GM21619 (cell line): ENCODE measurements at regions not wholly inside any gene's neighbourhood (a gene's known extent, or its start where the extent isn't known, plus 50 kb on each side); places are given as distances from the start of the nearest gene placed in this dataset.
"Not testable (repeated sequence)": the region's sequence is repeated elsewhere in the genome, so short reads cannot be mapped to it uniquely, and the experiment has no call there.

ENCODE experiments used
- ATAC-seq: cut with Tn5 transposase; IDR thresholded peaks from one replicate; pipeline ENCODE4 v1.9.1; 2021; ENCODE audit not compliant: unreplicated experiment

DNA sequence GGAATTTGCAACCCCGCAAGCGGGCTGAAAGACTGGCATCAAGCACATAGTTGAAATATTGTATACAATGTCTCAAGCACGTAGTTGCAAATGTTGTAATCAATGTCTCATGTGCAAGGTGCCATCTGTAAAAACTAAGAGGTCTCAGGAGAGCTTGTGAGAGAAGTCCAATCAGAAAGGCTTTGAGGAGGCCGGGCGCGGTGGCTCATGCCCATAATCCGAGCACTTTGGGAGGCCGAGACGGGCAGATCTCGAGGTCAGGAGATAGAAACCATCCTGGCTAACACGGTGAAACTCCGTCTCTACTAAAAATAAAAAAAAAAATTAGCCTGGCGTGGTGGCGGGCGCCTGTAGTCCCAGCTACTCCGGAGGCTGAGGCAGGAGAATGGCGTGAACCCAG, 1414.7 kb downstream of the BRD1 start:
- not testable (repeated sequence) for ATAC-seq

- ATAC-seq = no peak
Observed at GRCh38 chr22:48410536-48410935, 1417.1 kb downstream of the BRD1 start.

DNA sequence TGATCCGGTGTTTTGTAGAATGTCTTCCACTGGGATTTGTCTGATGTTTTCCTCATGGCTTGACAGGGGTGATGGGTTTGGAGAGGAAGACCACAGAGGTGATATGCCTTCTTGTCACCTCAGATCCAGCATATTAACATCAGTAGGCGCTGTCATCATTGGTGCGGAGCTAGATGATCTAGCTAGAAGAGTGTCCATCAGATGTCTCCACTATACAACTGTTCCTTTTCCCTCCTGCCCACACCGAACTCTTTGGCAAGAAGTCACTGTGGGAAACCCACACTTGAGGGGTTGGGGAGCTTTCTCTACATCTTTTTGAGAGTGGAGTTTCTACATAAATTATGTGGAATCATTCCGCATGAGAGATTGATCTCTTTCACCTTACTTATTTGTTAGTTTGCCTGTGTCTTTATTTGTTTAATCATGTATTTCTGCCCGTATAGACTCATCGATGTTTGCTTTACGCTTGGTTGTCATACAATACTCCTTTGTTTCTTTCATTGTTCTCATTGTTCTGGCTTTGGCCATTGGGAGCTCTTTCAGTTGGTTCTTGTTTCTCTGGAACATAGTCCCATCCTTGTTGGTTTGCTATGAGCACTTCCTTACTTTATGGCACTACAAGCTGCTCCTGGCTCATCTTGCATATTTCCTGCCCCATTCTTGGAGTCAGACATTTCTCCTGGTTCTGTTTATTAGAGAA, 1420.3 kb downstream of the BRD1 start:
- no peak for ATAC-seq

GRCh38 chr22:48406161-48406560, 1421.5 kb downstream of the BRD1 start:
- no peak for ATAC-seq

GRCh38 chr22:48405741-48406140, 1421.9 kb downstream of the BRD1 start:
- ATAC-seq = no peak

DNA sequence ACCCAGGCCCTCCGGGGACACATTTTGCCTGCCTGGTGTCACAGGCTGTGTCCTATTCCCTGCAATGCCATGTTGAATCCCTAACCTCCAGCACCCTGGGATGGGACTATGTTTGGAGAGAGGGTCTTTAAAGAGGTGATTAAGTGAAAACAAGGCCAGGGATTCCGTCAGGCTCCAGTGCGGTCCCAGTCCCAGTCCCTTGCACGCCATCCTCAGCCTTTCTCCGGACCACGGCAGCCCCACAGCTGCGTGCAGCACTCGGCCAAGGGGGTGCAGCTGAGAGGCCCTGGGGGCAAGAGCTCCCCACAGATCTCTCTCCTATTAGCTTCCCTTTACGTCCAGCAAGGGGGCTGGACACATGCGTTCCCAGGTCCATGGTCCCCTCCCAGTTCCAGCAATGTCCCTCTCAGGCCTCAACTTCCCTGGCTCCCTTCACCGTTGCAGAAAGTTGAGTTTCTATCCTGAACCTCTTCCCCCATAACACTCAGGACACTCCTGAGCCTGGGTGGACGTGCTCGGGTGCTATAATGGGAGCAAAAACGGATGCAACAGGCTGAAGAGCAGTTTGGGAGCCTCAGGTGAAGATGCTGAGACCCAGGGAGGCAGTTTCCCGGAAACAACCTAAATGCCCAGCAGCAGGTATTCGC, 1422.7 kb downstream of the BRD1 start:
- ATAC-seq = no peak

GRCh38 chr22:48403521-48404403, 1423.9 kb downstream of the BRD1 start:
- no peak for ATAC-seq

GRCh38 chr22:48402591-48403031, 1425.1 kb downstream of the BRD1 start:
- ATAC-seq = no peak

DNA sequence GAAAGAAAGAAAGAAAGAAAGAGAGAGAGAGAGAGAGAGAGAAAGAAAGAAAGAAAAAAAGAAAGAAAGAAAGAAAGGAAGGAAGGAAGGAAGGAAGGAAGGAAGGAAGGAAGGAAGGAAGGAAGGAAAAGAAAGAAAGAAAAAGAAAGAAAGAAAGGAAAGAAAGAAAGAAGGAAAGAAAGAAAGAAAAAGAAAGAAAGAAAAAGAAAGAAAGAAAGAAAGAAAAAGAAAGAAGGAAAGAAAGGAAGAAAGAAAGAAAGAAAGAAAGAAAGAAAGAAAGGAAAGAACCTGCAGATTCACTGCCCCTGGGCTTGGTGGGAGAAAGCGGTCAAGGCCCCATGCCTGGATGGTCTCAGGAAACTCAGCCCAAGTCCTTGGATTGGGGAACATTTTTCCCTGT, 1426.2 kb downstream of the BRD1 start:
- ATAC-seq = not testable (repeated sequence)

DNA sequence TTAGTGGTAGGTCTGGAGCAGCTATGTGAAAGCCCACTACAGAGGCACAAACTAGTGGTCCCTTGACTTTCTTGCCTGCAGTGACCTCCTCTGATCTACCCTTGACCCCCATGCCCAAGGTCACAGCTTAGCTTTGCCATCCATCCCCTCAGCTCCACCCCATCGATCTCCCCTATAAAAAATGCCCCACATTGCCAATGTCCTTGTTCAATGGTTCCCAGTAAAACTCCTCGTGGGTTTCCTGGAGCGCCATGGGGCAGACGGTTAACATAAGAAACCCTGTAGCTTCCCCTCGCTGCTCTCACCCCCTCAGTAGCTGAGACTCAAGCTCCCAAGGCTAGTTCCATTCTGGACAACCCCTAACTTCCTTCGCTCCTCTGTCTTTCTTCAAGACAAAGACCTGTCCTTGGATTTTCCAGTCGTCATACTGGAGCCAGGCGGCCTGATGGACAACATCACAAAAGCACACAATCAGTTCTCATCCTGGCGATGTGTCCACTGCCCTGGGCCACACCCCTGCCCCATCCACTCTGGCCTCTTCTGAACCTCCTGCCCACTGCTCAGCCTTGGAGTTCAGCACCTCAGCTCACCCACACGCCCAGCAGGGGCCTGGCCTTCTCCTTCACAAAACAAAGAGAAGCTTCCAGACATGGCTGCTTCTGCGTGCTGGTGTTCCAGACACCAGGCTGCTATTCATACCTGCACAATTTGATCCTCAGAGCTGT, 1429.3 kb downstream of the BRD1 start:
- no peak for ATAC-seq

- no peak for ATAC-seq
Observed at GRCh38 chr22:48397531-48398180, 1430.0 kb downstream of the BRD1 start.

DNA sequence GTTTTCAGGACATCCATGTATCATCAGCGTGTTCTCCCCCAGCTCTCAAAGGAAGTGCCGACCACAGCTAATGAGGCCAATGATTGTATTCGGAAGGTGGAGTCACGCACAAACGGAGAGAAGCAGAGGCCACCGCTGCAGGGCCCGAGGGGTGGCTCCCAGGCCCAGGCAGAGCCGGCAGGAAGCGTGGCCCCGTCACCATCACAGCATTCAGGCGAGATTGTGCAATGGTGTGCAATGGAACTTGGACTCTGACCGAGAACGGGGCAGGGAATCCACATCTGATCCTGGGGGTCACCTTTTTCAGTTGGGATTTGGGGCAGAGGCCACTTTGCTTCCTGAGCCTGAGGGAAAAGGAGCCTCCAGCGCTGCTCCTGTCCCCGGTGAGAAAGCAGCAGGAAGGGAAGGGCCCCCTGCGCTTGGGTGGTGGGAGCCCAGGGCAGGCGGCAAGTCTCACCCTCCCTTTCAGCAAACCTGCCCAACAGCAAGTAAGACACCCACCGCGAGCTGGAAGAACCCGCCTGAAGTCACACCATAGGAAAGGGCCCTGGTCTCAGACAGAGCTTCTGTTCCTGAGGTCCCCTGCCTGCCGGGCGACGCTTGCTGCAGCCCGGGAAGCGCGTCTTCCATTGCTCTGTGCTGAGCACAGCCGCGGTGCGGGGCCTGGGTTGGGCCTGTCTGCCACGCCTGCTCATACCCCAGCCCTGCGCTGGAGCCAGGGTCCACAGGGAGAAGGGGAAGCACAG, 1430.7 kb downstream of the BRD1 start:
- no peak for ATAC-seq

GRCh38 chr22:48396091-48396784, 1431.4 kb downstream of the BRD1 start:
- ATAC-seq = no peak

GRCh38 chr22:48395201-48395600, 1432.5 kb downstream of the BRD1 start:
- ATAC-seq = no peak

GRCh38 chr22:48394787-48395186, 1432.9 kb downstream of the BRD1 start:
- ATAC-seq = no peak

GRCh38 chr22:48393885-48394284, 1433.8 kb downstream of the BRD1 start:
- ATAC-seq = no peak

- ATAC-seq = no peak
Observed at GRCh38 chr22:48393041-48393370, 1434.7 kb downstream of the BRD1 start.

DNA sequence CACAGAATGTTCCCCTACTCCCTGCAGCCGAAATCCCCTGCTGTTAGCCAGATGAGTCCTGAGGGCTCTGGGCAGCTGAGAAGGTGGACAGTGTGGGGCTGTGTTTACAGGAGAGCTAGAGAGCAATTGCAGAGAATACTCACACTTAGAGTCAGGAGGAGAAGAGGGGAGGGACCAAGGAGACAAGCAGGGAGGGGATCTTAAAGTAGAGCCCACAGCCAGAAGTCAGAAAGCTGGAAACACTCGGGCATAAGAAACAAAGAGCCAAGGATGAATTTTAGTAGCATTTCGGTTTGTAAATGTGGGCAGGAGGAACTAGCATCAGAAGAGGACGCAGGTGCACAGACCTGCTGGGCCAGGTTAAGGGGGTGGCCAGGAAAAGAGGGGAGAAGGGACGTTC, 1435.9 kb downstream of the BRD1 start:
- ATAC-seq = no peak

- ATAC-seq = no peak
Observed at GRCh38 chr22:48391171-48391711, 1436.4 kb downstream of the BRD1 start.
